ENCODE measurements at regions not wholly inside any gene's neighbourhood (a gene's known extent, or its start where the extent isn't known, plus 50 kb on each side); places are given as distances from the start of the nearest gene placed in this dataset.
"Not testable (repeated sequence)": the region's sequence is repeated elsewhere in the genome, so short reads cannot be mapped to it uniquely, and the experiment has no call there.

GRCh38 chr3:182637350-182638110 lies 155.8 kb upstream of the ATP11B start:
- H3K36me3 Mint-ChIP-seq = no peaks in the 10 kb centered on the region
- no peaks in the 10 kb centered on the region for H3K4me1 Mint-ChIP-seq

GRCh38 chr3:182644013-182644412 lies 149.3 kb upstream of the ATP11B start:
- ATAC-seq (no peak), DNase-seq (ENCODE audit: low spot score in 2 of 2) (no peak)
- Mint-ChIP-seq H3K9me3 (no peaks in the 10 kb centered on the region), H3K4me3 (no peak overlapping the region), H3K36me3 (no peaks in the 10 kb centered on the region), H3K27ac (no peak overlapping the region), H3K4me1 (peaks cover 8% of the 10 kb centered on the region)

More at GRCh38 chr3:182637350-182638110, 155.8 kb upstream of the ATP11B start:
- ATAC-seq = peak; percentile 37
- no peaks in the 10 kb centered on the region for H3K9me3 Mint-ChIP-seq
- DNase-seq (ENCODE audit: low spot score in 2 of 2) = no peak
- no peak overlapping the region for H3K4me3 Mint-ChIP-seq
- H3K27ac Mint-ChIP-seq = no peak overlapping the region

GRCh38 chr3:182644790-182645433 lies 148.4 kb upstream of the ATP11B start:
- Mint-ChIP-seq H3K27ac (no peak overlapping the region), H3K4me3 (no peak overlapping the region), H3K36me3 (no peaks in the 10 kb centered on the region), H3K9me3 (no peaks in the 10 kb centered on the region), H3K4me1 (peaks cover 8% of the 10 kb centered on the region)
- peak in 1 of 2 donors; percentile 60 for DNase-seq (ENCODE audit: low spot score in 2 of 2)
- peak; percentile 88 for ATAC-seq

- no peaks in the 10 kb centered on the region for H3K4me1 Mint-ChIP-seq
- ATAC-seq (peak; percentile 46), DNase-seq (ENCODE audit: low spot score in 2 of 2) (no peak)
- no peaks in the 10 kb centered on the region for H3K36me3 Mint-ChIP-seq
- H3K9me3 Mint-ChIP-seq = no peaks in the 10 kb centered on the region
- H3K27ac Mint-ChIP-seq = no peak overlapping the region
- no peak overlapping the region for H3K4me3 Mint-ChIP-seq
Observed at GRCh38 chr3:182650568-182651128, 142.7 kb upstream of the ATP11B start.

GRCh38 chr3:182651461-182651860 lies 141.8 kb upstream of the ATP11B start:
- Mint-ChIP-seq H3K9me3 (no peaks in the 10 kb centered on the region), H3K4me1 (no peaks in the 10 kb centered on the region), H3K36me3 (no peaks in the 10 kb centered on the region), H3K4me3 (no peak overlapping the region), H3K27ac (no peak overlapping the region)
- no peak for DNase-seq (ENCODE audit: low spot score in 2 of 2)
- ATAC-seq = no peak

- ATAC-seq; DNase-seq (ENCODE audit: low spot score in 2 of 2); H3K27ac Mint-ChIP-seq; H3K9me3 Mint-ChIP-seq; H3K36me3 Mint-ChIP-seq; H3K4me1 Mint-ChIP-seq; H3K4me3 Mint-ChIP-seq: not testable (repeated sequence)
Observed at GRCh38 chr3:182653065-182653464, 140.2 kb upstream of the ATP11B start.

GRCh38 chr3:182668541-182668940 lies 124.8 kb upstream of the ATP11B start:
- ATAC-seq (no peak), DNase-seq (ENCODE audit: low spot score in 2 of 2) (no peak)
- Mint-ChIP-seq H3K36me3 (no peaks in the 10 kb centered on the region), H3K9me3 (no peaks in the 10 kb centered on the region), H3K4me1 (no peaks in the 10 kb centered on the region), H3K27ac (no peak overlapping the region), H3K4me3 (no peak overlapping the region)

- H3K4me1 Mint-ChIP-seq = no peaks in the 10 kb centered on the region
- no peak overlapping the region for H3K27ac Mint-ChIP-seq
- H3K4me3 Mint-ChIP-seq = no peak overlapping the region
- H3K36me3 Mint-ChIP-seq = no peaks in the 10 kb centered on the region
- ATAC-seq (no peak), DNase-seq (ENCODE audit: low spot score in 2 of 2) (no peak)
- no peaks in the 10 kb centered on the region for H3K9me3 Mint-ChIP-seq
Observed at GRCh38 chr3:182668974-182669373, 124.3 kb upstream of the ATP11B start.

GRCh38 chr3:182671541-182671940 lies 121.8 kb upstream of the ATP11B start:
- H3K4me1 Mint-ChIP-seq = no peaks in the 10 kb centered on the region
- DNase-seq (ENCODE audit: low spot score in 2 of 2) = no peak
- no peak overlapping the region for H3K4me3 Mint-ChIP-seq
- no peaks in the 10 kb centered on the region for H3K9me3 Mint-ChIP-seq
- H3K36me3 Mint-ChIP-seq = no peaks in the 10 kb centered on the region
- ATAC-seq = no peak
- no peak overlapping the region for H3K27ac Mint-ChIP-seq

- no peak for DNase-seq (ENCODE audit: low spot score in 2 of 2)
- Mint-ChIP-seq H3K4me1 (no peaks in the 10 kb centered on the region), H3K9me3 (no peaks in the 10 kb centered on the region), H3K36me3 (no peaks in the 10 kb centered on the region), H3K4me3 (no peak overlapping the region), H3K27ac (no peak overlapping the region)
- no peak for ATAC-seq
Observed at GRCh38 chr3:182671942-182672341, 121.4 kb upstream of the ATP11B start.

GRCh38 chr3:182673336-182673735 lies 120.0 kb upstream of the ATP11B start:
- no peaks in the 10 kb centered on the region for H3K36me3 Mint-ChIP-seq
- H3K27ac Mint-ChIP-seq = no peak overlapping the region
- DNase-seq (ENCODE audit: low spot score in 2 of 2) (no peak), ATAC-seq (no peak)
- no peak overlapping the region for H3K4me3 Mint-ChIP-seq
- H3K4me1 Mint-ChIP-seq = no peaks in the 10 kb centered on the region
- H3K9me3 Mint-ChIP-seq = no peaks in the 10 kb centered on the region

GRCh38 chr3:182682263-182683241 lies 110.8 kb upstream of the ATP11B start:
- DNase-seq (ENCODE audit: low spot score in 2 of 2) = peak; percentile 38 to 77
- Mint-ChIP-seq H3K4me3 (peak overlapping the region; percentile 57), H3K4me1 (peaks cover 11% of the 10 kb centered on the region), H3K27ac (no peak overlapping the region), H3K36me3 (no peaks in the 10 kb centered on the region), H3K9me3 (no peaks in the 10 kb centered on the region)
- ATAC-seq = peak; percentile 89

GRCh38 chr3:182683453-182683852 lies 109.9 kb upstream of the ATP11B start:
- H3K36me3 Mint-ChIP-seq = no peaks in the 10 kb centered on the region
- DNase-seq (ENCODE audit: low spot score in 2 of 2) (peak; percentile 41 to 76), ATAC-seq (peak; percentile 75)
- H3K4me3 Mint-ChIP-seq = peak overlapping the region; percentile 57
- no peak overlapping the region for H3K27ac Mint-ChIP-seq
- H3K4me1 Mint-ChIP-seq = peaks cover 11% of the 10 kb centered on the region
- no peaks in the 10 kb centered on the region for H3K9me3 Mint-ChIP-seq

- Mint-ChIP-seq H3K36me3 (no peaks in the 10 kb centered on the region), H3K4me1 (peaks cover 11% of the 10 kb centered on the region), H3K27ac (no peak overlapping the region), H3K9me3 (no peaks in the 10 kb centered on the region), H3K4me3 (peak overlapping the region; percentile 57)
- ATAC-seq (no peak), DNase-seq (ENCODE audit: low spot score in 2 of 2) (no peak)
Observed at GRCh38 chr3:182683858-182684257, 109.4 kb upstream of the ATP11B start.
